Suppressor macrophage treated with lipopolysaccharide for 1 hour (primary cell): ENCODE measurements at regions not wholly inside any gene's neighbourhood (a gene's known extent, or its start where the extent isn't known, plus 50 kb on each side); places are given as distances from the start of the nearest gene placed in this dataset.

ENCODE experiments used
- DNase-seq, 3 donors: peaks; one replicate each; pipeline ENCODE4 v3.0.0-alpha.2; 2020 to 2022

- no peak for DNase-seq
Measured at GRCh38 chr1:117812869-117813511, 116.4 kb downstream of the GDAP2 start.
